ENCODE measurements at regions not wholly inside any gene's neighbourhood (a gene's known extent, or its start where the extent isn't known, plus 50 kb on each side); places are given as distances from the start of the nearest gene placed in this dataset.

DNA sequence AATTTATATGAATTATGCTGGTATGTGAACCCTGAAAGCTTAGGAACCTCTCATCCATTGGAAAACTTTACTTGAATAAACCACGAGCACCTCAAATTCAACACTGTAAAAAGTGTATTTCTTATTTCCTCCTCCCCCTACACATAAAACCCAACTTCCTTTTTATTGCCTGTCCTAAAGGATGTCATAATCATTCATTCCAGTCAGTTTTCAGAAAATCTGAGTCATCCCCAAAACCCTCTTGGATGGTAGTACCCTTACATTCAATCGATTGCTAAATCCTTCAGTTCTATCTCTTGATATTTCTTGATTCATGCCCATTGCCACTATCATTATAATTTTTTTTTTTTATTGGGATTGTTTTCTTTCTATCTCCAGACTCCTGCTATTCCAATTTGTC is 91.1 kb upstream of the ATP8A1 start:
- FAIRE-seq: no peak

DNA sequence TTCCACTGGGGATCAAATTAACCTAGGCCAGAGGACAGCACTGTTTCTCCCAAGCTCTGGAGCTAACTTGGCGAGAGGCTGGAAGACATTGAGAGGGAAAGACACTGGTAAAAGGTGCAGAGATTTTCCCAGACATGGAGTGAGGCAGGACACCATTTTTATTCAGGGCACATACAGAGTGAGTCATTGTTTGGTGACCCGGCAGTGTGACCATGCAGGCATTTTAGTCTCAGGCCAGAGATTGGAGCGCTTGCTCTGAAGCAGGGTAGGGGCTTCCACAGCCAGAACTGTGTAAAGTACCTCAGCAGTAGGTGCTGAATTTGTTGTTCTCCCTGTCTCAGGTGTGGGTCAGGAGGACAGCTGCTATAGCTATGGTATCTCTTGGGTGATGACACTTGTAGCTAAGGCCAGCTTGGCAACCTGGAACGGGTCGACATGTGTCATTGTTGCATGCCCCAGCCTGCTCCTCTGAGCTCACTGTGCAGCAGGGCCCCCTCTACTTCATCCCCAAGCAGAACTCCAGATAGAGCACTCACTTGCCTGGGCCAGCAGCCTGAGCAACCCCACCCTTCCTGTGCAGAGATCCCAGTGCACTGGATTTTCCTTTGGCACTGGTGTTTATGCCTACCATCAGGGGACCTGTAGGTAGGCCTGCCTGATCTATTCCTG is 79.8 kb upstream of the ATP8A1 start:
- FAIRE-seq: no peak
- DNase-seq (ENCODE audit: insufficient read length, low spot score): no peak

More for the DNA sequence above, 91.1 kb upstream of the ATP8A1 start:
- TF ChIP-seq, protein P1, sequence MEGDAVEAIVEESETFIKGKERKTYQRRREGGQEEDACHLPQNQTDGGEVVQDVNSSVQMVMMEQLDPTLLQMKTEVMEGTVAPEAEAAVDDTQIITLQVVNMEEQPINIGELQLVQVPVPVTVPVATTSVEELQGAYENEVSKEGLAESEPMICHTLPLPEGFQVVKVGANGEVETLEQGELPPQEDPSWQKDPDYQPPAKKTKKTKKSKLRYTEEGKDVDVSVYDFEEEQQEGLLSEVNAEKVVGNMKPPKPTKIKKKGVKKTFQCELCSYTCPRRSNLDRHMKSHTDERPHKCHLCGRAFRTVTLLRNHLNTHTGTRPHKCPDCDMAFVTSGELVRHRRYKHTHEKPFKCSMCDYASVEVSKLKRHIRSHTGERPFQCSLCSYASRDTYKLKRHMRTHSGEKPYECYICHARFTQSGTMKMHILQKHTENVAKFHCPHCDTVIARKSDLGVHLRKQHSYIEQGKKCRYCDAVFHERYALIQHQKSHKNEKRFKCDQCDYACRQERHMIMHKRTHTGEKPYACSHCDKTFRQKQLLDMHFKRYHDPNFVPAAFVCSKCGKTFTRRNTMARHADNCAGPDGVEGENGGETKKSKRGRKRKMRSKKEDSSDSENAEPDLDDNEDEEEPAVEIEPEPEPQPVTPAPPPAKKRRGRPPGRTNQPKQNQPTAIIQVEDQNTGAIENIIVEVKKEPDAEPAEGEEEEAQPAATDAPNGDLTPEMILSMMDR (IDR thresholded peaks at IDR 0.05; ENCODE audit: insufficient read depth, missing control alignments): no peak
- no peak for DNase-seq (ENCODE audit: insufficient read length, low spot score)

DNA sequence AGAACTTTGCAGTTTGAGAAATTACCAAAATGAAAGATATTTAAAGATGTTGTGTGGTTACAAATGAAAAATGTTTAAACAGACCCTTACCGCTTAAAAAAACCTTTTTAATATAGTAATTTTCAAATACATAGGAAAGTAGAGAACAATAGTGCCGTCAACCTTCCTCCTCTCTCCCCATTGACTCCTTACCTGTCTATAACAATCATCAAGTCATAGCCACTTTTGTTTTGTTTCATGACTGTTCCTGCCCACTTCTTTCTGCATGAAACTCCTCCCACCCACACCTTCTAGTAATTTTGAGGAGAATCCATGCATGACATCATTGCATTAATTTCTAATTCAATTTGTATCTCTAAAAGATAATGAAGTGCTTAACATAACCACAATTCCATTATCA is 76.5 kb upstream of the ATP8A1 start:
- TF ChIP-seq, protein P1 (IDR thresholded peaks at IDR 0.05; ENCODE audit: insufficient read depth, missing control alignments): no peak
- no peak for DNase-seq (ENCODE audit: insufficient read length, low spot score)
- FAIRE-seq: no peak

More for the DNA sequence above, 79.8 kb upstream of the ATP8A1 start:
- TF ChIP-seq, protein P1 (IDR thresholded peaks at IDR 0.05; ENCODE audit: insufficient read depth, missing control alignments): no peak

DNA sequence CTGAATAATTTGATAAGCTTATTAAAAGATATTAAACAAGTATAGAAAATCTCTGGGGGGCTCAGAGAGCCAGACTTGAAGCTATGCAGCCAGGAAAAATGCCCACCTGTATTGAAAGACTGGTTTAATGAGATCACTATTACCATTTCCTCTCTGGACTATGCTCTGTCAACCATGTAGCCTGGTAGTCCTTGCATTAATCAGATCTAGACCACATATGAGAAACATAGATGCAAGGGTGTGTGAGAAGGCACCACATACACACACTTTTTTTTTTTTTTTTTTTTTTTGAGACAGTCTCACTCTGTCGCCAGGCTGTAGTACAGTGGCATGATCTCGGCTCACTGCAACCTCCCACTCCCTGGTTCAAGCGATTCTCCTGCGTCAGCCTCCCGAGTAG is 75.9 kb upstream of the ATP8A1 start:
- DNase-seq (ENCODE audit: insufficient read length, low spot score): no peak
- TF ChIP-seq, protein P1 (IDR thresholded peaks at IDR 0.05; ENCODE audit: insufficient read depth, missing control alignments): no peak
- no peak for FAIRE-seq

DNA sequence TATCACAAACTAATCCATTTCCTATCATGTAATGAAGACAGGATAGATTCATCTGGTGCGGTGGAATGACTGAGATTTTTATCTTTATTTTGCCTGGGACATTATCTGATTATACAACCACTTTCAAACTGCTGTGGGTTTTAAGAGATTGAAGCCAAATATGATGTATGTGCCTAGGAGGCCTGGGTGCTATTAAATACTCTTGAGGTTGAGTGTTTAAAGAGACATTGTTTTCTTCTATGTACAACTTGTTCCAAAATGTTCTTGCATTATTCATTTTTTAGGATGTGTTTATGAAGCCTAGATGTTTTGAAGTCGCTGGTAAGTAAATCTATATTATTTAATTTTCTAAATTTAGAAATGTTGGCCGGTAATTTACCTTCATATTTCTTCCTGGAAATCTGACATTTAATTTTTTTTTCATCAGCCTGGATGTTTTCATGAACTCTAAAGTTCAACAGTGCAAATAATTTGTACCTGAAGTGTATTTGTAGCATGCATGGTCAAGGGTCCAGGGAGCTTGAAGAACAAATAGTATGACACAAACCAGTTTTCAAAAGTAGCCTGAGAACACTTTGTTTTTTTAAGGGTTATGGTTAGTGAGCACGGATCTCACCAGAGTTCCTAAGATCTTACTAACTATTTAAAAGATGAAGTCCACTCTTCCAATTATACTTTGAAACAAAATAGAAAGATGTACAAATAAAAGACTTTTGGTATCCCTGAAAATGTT is 72.8 kb upstream of the ATP8A1 start:
- TF ChIP-seq, protein P1 (IDR thresholded peaks at IDR 0.05; ENCODE audit: insufficient read depth, missing control alignments): no peak
- DNase-seq (ENCODE audit: insufficient read length, low spot score) (no peak), FAIRE-seq (no peak)

DNA sequence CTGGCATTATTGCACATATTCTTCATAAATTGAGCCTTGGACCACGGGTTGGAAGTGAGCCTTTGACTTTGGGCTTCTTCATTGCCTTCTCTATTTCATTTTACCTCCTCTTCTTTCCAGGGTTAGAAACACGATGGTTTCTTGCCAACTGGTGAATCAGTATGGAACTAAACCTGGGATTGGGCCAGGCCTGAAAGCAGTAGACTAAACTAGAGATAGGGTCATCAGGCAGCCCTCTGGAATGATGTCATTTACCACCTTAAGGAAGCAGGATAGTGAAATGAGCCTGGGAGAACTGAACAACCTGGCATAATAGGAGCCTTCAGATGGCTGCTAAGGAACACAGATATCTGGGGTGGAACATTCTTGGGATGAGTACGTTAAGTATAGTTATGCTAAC is 67.5 kb upstream of the ATP8A1 start:
- DNase-seq (ENCODE audit: insufficient read length, low spot score) (no peak), FAIRE-seq (no peak)
- TF ChIP-seq, protein P1 (IDR thresholded peaks at IDR 0.05; ENCODE audit: insufficient read depth, missing control alignments): no peak

DNA sequence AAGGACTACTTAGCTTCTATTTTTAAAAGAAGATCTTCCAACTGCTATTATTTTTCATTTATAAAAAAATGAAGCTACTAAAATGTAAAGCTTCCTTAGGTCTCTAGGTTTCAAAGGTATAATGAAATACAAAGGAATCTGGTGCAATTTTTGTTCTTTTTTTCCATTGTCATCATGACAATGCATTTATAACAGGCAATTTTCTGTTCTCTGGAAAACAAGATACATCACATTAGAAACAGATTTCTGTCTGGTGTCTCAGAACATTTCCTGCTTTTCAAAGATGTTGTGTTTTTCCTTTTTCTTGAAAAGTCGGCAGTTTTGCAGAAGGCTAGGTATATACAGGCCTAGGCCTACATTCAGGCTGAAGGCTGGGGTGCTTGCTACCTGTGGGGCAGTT is 63.6 kb upstream of the ATP8A1 start:
- no peak for DNase-seq (ENCODE audit: insufficient read length, low spot score)
- no peak for FAIRE-seq
- TF ChIP-seq, protein P1 (IDR thresholded peaks at IDR 0.05; ENCODE audit: insufficient read depth, missing control alignments): no peak
